ENCODE measurements at regions not wholly inside any gene's neighbourhood (a gene's known extent, or its start where the extent isn't known, plus 50 kb on each side); places are given as distances from the start of the nearest gene placed in this dataset.
"Not testable (repeated sequence)": the region's sequence is repeated elsewhere in the genome, so short reads cannot be mapped to it uniquely, and the experiment has no call there.

DNA sequence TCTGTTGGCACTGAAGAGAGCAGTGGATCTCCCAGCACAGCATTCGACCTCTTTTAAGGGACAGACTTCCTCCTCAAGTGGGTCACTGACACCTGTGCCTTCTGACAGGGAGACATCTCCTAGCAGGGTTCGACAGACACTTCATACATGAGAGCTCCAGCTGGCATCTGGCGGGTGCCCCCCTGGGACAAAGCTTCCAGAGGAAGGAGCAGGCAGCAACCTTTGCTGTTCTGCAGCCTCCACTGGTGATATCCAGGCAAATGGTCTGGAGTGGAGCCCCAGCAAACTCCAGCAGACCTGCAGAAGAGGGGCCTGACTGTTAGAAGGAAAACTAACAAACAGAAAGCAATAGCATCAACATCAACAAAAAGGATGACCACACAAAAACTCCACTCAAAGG is 624.3 kb upstream of the CCDC179 start:
- TF ChIP-seq, protein P1, sequence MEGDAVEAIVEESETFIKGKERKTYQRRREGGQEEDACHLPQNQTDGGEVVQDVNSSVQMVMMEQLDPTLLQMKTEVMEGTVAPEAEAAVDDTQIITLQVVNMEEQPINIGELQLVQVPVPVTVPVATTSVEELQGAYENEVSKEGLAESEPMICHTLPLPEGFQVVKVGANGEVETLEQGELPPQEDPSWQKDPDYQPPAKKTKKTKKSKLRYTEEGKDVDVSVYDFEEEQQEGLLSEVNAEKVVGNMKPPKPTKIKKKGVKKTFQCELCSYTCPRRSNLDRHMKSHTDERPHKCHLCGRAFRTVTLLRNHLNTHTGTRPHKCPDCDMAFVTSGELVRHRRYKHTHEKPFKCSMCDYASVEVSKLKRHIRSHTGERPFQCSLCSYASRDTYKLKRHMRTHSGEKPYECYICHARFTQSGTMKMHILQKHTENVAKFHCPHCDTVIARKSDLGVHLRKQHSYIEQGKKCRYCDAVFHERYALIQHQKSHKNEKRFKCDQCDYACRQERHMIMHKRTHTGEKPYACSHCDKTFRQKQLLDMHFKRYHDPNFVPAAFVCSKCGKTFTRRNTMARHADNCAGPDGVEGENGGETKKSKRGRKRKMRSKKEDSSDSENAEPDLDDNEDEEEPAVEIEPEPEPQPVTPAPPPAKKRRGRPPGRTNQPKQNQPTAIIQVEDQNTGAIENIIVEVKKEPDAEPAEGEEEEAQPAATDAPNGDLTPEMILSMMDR (IDR thresholded peaks at IDR 0.05) = not testable (repeated sequence)
- not testable (repeated sequence) for TF ChIP-seq POLR2A (IDR thresholded peaks at IDR 0.05)
